ENCODE measurements at regions not wholly inside any gene's neighbourhood (a gene's known extent, or its start where the extent isn't known, plus 50 kb on each side); places are given as distances from the start of the nearest gene placed in this dataset.

- TF ChIP-seq, protein P1, sequence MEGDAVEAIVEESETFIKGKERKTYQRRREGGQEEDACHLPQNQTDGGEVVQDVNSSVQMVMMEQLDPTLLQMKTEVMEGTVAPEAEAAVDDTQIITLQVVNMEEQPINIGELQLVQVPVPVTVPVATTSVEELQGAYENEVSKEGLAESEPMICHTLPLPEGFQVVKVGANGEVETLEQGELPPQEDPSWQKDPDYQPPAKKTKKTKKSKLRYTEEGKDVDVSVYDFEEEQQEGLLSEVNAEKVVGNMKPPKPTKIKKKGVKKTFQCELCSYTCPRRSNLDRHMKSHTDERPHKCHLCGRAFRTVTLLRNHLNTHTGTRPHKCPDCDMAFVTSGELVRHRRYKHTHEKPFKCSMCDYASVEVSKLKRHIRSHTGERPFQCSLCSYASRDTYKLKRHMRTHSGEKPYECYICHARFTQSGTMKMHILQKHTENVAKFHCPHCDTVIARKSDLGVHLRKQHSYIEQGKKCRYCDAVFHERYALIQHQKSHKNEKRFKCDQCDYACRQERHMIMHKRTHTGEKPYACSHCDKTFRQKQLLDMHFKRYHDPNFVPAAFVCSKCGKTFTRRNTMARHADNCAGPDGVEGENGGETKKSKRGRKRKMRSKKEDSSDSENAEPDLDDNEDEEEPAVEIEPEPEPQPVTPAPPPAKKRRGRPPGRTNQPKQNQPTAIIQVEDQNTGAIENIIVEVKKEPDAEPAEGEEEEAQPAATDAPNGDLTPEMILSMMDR (IDR thresholded peaks at IDR 0.05; ENCODE audit: borderline replicate concordance, insufficient read depth, low read depth, low read length), result no peak
- no peak overlapping the region for H3K4me3 ChIP-seq (ENCODE audit: low read depth, low read length)
These were observed 53.0 kb upstream of the ADTRP start for GRCh38 chr6:11831653-11832052.

- TF ChIP-seq, protein P1 (IDR thresholded peaks at IDR 0.05; ENCODE audit: borderline replicate concordance, insufficient read depth, low read depth, low read length), result no peak
These were observed 51.9 kb upstream of the ADTRP start for GRCh38 chr6:11830520-11830919.

DNA sequence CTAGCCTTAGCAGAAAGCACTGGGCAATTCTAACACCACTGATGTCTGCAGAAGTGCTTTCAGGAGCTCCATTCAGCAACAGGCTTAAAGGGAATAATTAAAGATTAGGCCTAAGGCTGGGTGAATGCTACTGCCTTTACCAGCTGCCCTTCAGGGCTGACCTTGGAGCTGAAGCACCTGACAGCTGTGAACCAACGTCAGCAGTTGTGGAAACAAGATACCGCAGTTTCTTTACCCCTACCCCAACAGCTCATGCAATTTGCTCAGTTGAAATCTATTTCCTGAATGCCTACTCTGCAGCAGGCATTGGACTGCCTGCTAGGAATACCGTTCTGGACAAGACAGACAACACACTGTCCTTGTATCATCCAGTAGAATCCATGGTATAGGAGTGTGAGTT is 51.5 kb upstream of the ADTRP start:
- TF ChIP-seq, protein P1 (IDR thresholded peaks at IDR 0.05; ENCODE audit: borderline replicate concordance, insufficient read depth, low read depth, low read length), result no peak
- H3K4me3 ChIP-seq (ENCODE audit: low read depth, low read length), result no peak overlapping the region

More at GRCh38 chr6:11830520-11830919, 51.9 kb upstream of the ADTRP start:
- no peak overlapping the region for H3K4me3 ChIP-seq (ENCODE audit: low read depth, low read length)

- TF ChIP-seq, protein P1 (IDR thresholded peaks at IDR 0.05; ENCODE audit: borderline replicate concordance, insufficient read depth, low read depth, low read length), result no peak
These were observed 49.8 kb upstream of the ADTRP start for GRCh38 chr6:11828262-11828870.

More at GRCh38 chr6:11828262-11828870, 49.8 kb upstream of the ADTRP start:
- no peak overlapping the region for H3K4me3 ChIP-seq (ENCODE audit: low read depth, low read length)
